ENCODE measurements at regions not wholly inside any gene's neighbourhood (a gene's known extent, or its start where the extent isn't known, plus 50 kb on each side); places are given as distances from the start of the nearest gene placed in this dataset.

GRCh38 chr20:7352165-7352564, 584.7 kb downstream of the BMP2 start:
- DNase-seq, result no peak

GRCh38 chr20:7355051-7355450, 585.2 kb downstream of the HAO1 start:
- DNase-seq, result no peak

GRCh38 chr20:7358670-7359069, 581.6 kb downstream of the HAO1 start:
- DNase-seq, result peak; percentile 15

- no peak for DNase-seq
Observed at GRCh38 chr20:7359739-7360138, 580.5 kb downstream of the HAO1 start.

- no peak for DNase-seq
Observed at GRCh38 chr20:7361321-7361720, 578.9 kb downstream of the HAO1 start.

GRCh38 chr20:7361931-7362330, 578.3 kb downstream of the HAO1 start:
- DNase-seq, result no peak

- DNase-seq, result peak; percentile 30
Observed at GRCh38 chr20:7362601-7363000, 577.7 kb downstream of the HAO1 start.

GRCh38 chr20:7366189-7366588, 574.1 kb downstream of the HAO1 start:
- DNase-seq, result no peak

GRCh38 chr20:7371518-7372163, 568.6 kb downstream of the HAO1 start:
- no peak for DNase-seq

- peak; percentile 47 for DNase-seq
Observed at GRCh38 chr20:7375905-7376304, 564.4 kb downstream of the HAO1 start.

GRCh38 chr20:7378864-7379605, 561.2 kb downstream of the HAO1 start:
- no peak for DNase-seq

GRCh38 chr20:7379621-7380220, 560.5 kb downstream of the HAO1 start:
- no peak for DNase-seq

GRCh38 chr20:7383216-7383615, 557.0 kb downstream of the HAO1 start:
- DNase-seq, result no peak

- DNase-seq, result no peak
Observed at GRCh38 chr20:7387638-7388193, 552.5 kb downstream of the HAO1 start.

- no peak for DNase-seq
Observed at GRCh38 chr20:7389216-7389615, 551.0 kb downstream of the HAO1 start.

- peak; percentile 75 for DNase-seq
Observed at GRCh38 chr20:7392542-7393206, 547.6 kb downstream of the HAO1 start.

- peak; percentile 90 for DNase-seq
Observed at GRCh38 chr20:7399114-7399513, 541.1 kb downstream of the HAO1 start.

- DNase-seq, result peak; percentile 70
Observed at GRCh38 chr20:7399575-7399974, 540.7 kb downstream of the HAO1 start.

- no peak for DNase-seq
Observed at GRCh38 chr20:7406671-7407070, 533.6 kb downstream of the HAO1 start.

GRCh38 chr20:7410150-7410549, 530.1 kb downstream of the HAO1 start:
- no peak for DNase-seq

- DNase-seq, result no peak
Observed at GRCh38 chr20:7411075-7411474, 529.2 kb downstream of the HAO1 start.

GRCh38 chr20:7415427-7415826, 524.8 kb downstream of the HAO1 start:
- DNase-seq, result no peak

- no peak for DNase-seq
Observed at GRCh38 chr20:7416382-7416781, 523.9 kb downstream of the HAO1 start.
